NCI-H2029 treated with DMSO at 0.1 percent for 48 hours (cell line): ENCODE measurements at regions not wholly inside any gene's neighbourhood (a gene's known extent, or its start where the extent isn't known, plus 50 kb on each side); places are given as distances from the start of the nearest gene placed in this dataset.
"Not testable (repeated sequence)": the region's sequence is repeated elsewhere in the genome, so short reads cannot be mapped to it uniquely, and the experiment has no call there.

Experiments used
- DNase-seq: peaks from one replicate; lab custom pipeline; 2025; lab: John Stamatoyannopoulos, UW

DNA sequence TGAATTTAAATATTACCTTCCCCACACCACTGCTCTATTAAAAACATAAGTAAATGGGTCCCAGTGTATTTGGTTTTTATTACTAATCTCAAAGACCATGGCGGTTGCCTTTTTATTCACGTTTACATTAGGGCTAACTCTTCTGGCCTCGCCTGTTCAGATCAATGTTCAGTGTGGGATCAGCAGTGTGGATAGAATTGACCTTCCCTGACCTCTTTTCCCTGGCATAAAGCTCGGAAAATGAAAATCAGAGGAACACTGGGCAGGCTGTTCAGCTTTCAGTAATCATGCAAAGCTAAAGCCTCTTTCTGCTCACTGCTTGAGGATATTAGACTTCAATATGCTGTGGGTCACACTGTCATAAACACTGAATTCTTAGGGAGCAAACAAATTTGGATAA lies 422.6 kb upstream of the ONECUT1 start:
- no peak for DNase-seq

DNA sequence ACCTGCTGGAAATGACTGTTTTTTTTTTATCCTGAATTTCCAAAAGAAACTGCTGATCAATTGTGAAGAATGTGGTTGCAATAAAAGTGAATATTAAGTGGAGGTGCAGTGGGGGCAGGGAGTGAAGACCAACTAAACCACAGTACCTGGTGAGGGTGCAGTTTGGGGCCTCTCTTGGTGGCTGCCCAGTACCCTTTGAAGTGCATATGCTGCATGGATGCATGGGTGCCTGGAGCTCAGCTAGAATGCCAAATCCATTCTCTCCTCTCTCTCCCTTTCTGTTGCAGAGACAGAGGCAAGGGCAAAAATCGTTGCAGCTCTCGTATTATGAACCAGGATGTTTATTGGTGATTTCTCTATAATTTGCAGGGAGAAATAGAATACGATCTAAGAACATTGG lies 420.5 kb upstream of the ONECUT1 start:
- no peak for DNase-seq

DNA sequence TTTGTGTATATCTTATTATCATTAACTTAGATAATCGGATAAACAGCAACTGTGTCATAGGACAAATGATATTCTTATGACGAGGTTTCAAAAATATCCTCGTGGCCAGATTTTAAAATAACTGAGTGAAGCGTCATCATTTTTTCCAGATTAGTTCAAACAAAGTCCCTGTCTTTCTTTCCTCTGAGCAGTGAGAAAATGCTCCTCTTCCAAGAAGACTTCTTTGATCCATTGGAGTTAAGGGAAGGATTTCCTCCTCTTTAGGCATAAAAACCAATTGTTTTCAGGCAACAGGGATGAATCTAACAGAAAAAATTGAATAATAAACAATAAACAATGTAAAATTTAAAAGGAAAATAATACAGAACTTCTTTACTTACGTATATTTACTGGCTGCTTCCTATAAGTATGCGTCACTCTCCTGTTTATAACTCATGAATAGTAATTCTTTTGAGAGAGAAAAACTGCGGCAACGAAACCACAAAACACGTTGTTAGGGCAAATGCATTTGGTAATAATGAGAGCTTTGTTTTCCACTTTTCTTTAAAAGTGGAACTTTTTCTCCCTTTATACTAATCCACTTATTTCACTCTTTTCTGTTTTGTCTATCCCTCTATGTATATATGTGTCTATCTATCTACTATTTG lies 419.4 kb upstream of the ONECUT1 start:
- no peak for DNase-seq

DNA sequence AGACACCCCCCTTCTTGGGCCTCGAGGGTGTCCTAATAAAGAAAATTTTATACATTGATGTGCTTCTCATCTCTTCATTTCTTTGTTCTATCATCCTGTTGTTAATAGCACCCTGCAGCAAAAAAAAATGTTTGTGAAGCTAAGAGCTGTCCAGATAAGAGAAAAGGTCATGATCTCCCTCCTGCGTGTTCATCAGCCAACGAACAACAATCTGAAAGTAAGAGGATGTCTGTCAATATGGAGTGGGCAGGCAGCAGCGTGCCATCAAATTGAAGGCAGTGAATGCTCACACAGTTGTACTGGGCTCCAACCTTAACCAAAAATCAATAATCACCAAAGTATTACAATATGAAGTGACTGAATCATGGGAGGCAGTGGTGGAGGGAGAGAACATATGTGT lies 418.6 kb upstream of the ONECUT1 start:
- DNase-seq, result no peak

DNA sequence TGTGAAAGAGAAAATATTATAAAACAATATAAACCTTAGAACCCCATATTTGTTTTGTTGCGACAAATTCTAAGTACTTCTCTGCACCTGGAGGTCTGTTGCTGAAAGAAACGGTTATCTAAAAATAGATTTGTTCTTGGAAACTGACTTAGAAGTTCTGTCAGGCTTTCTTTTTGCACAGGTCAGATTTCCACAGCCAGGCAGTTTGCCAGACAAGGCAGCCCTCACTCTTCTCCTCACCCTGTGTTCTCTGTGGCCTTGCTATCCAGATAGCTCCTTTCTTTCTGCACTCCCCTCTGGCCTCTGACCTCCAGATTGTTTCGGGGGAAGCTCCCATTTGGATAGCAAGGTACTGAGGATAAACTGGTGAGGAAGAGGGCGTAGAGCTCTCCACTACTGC lies 413.3 kb upstream of the ONECUT1 start:
- DNase-seq, result no peak

DNA sequence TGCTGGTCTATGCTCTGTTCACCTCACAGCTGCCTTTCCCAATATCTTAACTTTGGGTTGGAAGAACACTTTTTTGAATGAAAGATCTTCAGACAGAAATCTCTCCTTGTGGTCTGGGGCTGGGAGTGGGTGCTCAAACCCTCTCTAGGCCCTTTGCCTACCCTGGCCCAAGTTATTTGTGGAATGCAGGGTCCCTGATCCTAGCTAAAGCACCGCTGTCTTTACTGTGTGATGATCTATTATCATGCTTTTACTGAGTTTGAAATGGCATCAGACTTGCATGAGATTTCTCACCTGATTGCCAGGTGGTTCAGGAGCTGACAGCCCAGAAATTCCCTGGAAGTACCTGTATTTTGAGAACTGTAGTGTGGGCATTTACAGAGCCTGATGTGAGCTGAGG lies 412.7 kb upstream of the ONECUT1 start:
- no peak for DNase-seq

DNA sequence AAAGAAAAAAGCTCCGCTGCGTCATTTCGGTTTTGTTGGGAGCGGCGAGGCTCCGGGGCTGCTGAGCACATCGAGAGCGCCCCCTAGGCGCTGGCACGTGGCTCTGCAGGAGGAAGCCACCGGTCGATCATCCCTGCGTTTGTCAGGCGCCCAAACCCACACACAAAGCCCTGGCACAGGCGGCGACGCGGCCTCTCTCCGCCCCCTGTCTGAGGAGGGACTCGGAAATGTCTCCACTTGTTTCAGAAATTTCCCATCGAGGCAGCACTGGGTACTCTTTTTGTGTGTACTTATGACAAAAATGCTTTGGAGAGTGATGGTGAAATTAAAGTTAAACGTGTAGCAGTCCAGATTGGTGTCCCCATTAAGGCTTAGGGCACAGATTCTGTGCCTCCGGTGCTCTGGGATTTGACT lies 407.3 kb upstream of the ONECUT1 start:
- peak; percentile 1 for DNase-seq

DNA sequence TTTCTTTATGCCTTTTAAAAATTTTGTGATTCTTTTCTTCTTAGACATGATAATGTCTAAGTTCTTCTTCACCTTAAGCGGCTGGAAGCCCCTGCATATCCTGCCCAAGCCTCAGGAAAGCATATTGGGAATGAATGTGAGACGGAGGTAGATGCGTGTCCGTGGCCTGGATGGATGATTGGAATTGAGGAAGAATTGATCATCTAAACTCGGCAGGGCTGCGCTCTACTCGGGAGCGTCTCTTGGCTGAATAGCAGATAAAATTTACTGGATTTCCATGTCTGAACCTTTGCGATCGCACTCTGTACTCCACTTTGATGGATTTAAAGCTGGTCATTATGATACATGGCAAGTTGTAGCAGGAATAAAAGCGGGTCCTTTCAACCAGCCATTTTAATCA lies 406.7 kb upstream of the ONECUT1 start:
- no peak for DNase-seq

DNA sequence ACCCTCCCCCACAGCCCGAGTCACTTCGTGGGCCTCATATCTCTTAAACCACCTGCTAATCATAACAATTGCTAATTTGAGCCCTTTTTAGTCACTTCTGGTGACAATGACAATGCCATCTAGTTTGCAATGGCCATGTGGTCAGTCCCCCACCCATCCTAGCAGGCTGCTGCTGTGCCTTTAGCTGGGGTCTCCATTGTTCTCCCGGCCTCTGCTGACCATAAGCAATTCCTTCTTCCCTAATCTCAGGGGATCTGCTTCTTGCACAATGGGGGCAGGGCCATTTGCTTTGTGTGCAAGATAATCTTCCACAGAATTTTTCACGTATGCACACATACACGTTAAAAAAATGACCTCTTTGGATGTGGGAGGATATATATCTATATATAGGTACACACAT lies 406.1 kb upstream of the ONECUT1 start:
- DNase-seq, result no peak

DNA sequence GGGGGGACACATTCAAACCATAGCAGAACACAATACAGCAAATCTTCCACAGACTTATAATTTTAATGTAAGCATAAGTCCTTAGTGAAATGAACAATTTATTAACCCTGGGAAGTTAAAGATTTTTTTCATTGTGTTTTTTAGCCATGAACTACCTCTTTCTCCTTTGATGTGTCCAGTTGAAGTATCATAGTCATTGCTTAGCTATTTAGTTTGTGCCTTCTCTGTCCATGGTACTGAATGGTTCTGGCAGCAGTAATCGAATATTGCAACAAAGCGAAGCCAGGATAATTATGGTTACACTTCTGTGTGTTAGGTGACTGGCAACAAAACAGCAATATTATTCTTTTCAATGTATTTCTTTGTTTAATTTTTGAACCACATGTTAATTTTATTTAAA lies 403.0 kb upstream of the ONECUT1 start:
- no peak for DNase-seq

DNA sequence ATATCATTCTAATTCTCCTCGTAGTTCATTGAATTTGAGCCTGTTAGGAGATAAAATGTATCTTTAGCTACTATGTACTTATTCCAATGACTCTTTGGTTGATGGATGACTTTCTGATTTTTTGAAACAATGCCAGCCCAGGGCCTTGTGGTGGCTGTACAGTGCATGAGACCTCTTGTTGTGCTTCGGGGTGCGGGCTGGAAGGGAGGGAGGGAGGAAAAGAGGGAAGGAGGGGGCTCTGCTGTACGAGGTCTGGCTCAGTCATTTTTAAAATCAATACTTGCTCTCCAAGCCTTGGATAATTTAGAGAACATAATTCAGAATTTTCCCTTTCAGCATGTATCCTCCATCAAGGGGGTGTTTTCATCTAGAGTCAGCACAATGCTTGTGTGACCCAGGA lies 399.7 kb upstream of the ONECUT1 start:
- DNase-seq, result no peak

DNA sequence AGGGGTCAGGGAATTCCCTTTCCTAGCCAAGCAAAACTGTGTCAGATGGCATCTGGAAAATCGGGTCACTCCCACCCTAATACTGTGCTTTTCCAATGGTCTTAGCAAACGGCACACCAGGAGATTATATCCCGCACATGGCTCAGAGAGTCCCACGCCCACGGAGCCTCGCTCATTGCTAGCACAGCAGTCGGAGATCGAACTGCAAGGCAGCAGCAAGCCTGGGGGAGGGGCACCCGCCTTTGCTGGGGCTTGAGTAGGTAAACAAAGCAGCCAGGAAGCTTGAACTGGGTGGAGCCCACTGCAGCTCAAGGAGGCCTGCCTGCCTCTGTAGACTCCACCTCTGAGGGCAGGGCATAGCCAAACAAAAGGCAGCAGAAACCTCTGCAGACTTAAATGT lies 393.3 kb upstream of the ONECUT1 start:
- DNase-seq, result not testable (repeated sequence)

DNA sequence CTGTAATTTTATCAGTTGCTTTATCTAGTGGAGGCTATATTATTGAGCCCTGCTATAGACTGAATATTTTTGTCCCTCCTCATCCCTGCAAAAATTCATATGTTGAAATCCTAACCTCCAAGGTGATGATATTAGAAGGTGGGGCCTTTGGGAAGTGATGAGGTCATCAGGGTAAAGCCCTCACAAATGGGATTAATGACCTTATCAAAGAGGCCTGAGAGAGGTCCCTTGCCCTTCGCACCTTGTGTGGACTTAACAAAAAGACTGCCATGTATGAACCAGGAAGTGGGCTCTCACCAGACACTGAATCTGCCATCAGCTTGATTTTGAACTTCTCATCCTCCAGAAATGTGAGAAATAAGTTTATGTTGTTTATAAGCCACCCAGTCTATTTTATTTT lies 381.4 kb upstream of the ONECUT1 start:
- DNase-seq, result no peak

DNA sequence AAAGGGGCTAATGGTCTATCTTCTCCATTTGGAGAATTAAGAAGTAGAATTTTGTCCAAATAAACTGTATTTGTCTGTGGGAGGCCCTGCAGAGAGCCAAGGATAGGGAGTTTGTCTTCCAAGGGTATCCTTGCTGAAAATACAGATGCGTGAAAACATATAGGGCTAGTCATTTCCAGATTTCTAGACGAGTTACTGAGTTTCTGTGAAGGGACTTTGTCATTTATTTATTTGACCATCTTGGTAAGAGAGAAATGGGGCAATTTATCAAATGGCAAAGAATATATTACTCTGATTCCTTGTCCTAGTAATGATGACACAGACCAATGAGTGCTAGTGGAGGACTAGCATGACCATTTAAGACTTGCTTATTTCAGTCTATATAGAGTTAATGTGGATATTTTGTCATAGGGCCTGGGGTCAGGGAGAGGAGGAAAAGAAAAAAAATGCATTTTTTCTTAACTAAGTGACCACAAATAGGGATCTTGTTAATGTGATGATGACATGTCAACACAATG lies 376.6 kb upstream of the ONECUT1 start:
- DNase-seq, result no peak

DNA sequence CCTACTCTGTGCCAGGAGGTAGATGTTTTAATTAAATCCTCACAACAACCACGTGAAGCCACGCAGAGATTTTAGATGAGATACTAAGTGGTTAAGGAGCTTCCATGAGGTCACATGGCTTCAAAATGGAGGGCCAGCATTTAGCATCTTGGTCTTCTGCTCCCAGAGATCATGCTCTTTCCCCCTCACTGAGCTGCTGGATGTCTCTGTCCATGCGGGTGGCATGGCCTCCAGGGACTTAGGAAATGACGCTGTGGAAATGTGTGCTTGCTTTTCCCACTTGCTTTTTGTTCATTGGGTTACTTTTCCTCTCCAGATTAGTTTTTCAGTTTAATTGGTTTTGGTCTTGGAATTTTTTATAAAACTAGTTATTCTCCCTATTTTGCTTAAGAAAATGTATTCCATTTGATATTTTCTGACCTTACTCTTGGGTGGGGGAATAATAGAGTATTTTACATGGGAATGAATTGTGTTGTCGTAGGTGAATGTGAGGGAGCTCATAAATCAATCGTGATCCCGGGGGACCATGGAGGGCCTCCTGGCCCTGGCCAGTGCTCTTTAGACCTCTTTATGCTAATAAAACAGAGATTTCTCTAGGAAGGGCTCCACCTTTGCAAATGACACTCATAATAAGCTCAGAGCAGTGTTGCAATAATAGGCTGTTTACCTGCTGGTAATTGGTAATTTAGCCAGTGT lies 376.0 kb upstream of the ONECUT1 start:
- DNase-seq, result no peak

DNA sequence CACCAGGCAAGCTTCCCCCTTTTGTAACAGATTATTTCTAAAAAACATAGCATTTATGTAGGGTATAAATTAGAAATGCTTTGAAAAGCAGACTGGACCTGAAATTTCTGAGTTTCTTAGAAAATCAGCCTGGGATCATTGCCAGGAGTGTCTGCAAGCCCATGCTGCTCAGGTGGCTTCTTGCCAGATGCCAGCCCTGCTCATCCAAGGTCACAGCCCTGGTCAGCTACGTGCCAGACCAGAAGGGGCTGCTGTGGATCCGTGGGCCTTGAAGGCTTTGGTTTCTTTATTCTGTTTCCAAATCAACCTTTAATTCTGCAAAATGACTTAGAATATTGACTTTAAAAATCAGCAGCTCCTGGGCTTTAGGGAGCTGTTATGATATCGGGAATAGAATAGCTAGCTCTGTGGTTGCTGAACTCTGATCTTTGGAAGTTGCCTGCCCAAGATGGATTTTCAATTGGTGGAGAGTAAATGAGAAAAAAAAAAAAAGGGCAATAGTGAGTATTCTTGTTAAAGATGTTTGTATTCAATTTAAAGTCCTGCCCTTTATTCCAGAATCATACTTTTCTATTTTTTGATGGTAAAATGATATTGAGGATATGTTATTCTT lies 370.1 kb upstream of the ONECUT1 start:
- DNase-seq, result no peak

DNA sequence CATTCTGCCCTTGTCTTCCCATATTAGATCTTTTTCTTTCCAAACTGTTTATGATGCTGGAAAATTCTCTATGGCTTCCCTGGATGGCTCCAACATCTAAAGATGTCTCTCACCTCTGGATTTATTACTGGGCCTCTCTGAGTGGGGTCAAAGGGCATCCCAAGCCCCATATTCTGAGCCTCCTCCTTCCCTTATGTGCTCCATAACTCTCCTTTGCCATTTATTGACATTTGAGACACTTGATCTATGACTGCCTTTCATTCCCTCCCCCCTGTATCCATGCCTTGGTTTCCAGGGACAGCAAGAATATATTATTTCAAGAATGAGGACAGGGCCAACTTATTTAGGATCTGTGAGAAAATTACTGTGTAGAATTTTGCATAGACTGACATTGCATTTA lies 369.3 kb upstream of the ONECUT1 start:
- no peak for DNase-seq

DNA sequence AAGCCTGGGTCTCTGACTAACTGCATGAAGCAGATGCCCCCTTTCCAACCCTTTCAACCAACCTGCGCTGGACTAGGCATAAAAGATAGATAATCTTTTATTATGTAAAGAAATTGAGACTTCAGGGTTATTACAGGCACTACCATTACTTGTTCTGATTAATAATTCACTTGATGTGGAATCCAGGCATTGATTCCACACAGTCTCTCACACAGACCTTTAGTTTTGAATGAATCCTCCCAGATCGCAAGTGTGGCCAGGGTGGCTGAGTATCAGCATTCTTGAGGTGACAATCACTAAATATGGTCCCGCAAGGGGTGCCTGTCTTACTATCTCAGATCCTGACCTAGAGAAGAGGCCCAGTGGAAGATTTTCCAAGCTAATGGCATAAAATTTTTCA lies 368.9 kb upstream of the ONECUT1 start:
- DNase-seq, result no peak

DNA sequence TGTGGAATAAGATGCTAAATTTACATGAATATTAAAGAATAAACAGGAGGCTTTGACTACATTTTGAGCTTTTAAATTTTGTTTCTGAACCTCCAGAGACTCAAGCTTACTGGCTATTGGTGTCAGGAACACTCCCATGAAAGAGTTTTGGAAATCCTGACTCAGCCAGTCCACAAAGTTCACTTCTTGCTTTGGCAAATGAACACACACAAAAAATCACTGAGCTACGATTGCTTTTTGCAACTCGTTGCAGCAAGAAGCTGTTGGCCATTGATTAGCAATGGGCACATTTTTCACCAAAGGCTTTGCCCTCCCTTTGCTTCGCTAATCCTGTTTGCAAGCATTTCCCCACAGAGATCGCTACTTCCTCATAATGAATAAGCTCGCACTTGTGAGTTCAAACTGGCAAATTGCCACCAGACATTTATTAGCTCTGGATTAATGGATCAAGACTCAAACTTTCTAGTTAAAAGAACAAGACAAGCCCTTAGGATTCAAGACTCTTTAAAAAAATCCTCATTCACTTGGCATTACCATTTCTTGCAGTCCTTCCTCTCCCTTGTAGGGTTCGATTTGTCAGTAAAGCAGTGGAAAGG lies 343.2 kb upstream of the ONECUT1 start:
- no peak for DNase-seq

DNA sequence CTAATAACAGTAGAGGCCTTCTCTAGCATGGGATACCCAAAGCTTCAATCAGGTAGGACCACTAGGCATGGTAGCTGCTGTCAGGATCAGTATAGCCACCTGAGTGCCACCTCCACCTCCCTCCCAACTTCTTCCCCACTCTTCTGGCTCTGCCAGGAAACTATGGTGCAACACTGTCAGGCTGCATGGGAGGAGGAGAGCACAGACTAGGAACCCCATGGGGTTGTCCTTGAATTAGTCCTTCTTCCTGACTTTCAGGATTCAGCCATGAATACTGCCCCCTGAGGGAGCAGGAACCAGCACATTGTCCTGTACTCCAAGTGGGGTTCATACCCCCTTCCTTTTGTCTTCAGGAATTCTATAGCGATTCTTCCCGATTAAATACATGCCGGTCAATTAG lies 340.8 kb upstream of the ONECUT1 start:
- no peak for DNase-seq

DNA sequence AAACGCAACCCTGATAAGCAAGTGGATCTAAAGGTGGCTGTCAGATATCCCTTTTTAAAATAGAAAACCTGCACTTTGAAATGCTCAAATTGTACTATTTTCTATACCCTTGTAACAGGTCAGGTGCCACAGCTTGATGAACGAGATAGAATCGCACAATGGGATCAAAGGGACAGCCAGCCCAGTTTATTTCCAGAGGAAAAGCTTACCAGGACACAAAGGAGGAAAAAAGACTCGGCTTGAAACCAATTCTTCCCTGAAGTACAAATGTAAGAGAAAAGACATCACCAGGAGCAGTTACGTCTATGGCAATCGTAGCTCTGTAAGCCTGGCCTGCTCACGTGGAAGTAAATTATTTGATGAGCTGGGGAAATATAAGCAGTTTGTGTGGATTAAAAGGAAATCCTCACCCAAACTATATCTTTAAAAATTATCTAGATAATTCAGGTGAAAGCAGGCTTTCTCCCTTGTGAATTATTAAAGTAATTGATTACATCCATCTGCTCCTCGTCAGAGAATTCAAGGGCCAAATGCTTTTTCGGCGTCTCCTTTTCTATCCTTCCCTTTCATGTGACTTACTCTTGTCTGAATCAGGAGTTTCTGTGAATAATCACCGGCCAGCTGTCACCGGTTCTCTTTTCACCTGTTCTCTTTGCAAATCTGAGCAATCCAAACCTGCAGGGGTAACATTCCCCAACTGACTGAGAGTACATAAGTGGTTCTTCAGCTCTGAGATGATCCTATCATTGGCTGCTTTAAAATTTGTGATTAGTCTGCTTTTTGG lies 339.2 kb upstream of the ONECUT1 start:
- DNase-seq, result no peak

DNA sequence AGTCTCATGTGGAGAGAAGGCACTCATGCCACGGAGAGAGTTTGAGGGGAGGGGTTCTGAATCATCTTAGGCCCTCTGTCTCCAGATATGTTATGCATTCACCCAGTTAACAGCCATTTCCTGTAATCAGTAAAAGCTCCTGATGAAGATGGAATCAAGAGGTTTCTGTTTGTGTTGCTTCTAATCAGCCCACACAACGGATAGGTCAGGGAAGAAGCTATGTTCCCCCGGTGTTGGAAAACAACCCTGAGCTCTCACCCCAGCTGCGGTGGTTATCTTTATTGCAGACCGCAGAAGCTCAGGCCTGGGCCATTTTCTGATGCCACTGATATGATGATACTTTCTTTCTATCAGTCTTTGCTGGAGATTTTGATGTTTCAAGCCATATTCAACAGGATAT lies 338.5 kb upstream of the ONECUT1 start:
- DNase-seq, result no peak
